Cardiac fibroblast (primary cell): ENCODE measurements at regions not wholly inside any gene's neighbourhood (a gene's known extent, or its start where the extent isn't known, plus 50 kb on each side); places are given as distances from the start of the nearest gene placed in this dataset.
"Not testable (repeated sequence)": the region's sequence is repeated elsewhere in the genome, so short reads cannot be mapped to it uniquely, and the experiment has no call there.

Experiments
- DNase-seq, 2 donors: peaks; one replicate each; pipeline versions ENCODE4 v3.0.0 to v3.0.0-alpha.2; 2010; ENCODE audit warnings: low read depth in 2 of 2
- H3K4me3 ChIP-seq, 2 donors: replicated peaks in 1 of 2; 1 replicate in 1 of 2; 2 replicates in 1 of 2; pipeline ENCODE4 v1.5.1; 2011; ENCODE audit warnings: low read depth in 2 of 2, low read length in 2 of 2, mild to moderate bottlenecking in 2 of 2, moderate library complexity in 1 of 2

- not testable (repeated sequence) for DNase-seq, H3K4me3 ChIP-seq
Measured at GRCh38 chr9:64920147-64920546, 364.9 kb downstream of the FOXD4L5 start.

GRCh38 chr9:64888643-64889042 is 396.4 kb downstream of the FOXD4L5 start:
- not testable (repeated sequence) for DNase-seq, H3K4me3 ChIP-seq

- DNase-seq = peak in 1 of 2 donors; percentile 49
- H3K4me3 ChIP-seq = not testable (repeated sequence)
Measured at GRCh38 chr9:64870594-64870993, 414.4 kb downstream of the FOXD4L5 start.
